Hypothalamus (tissue), 51 donors: ENCODE measurements at regions not wholly inside any gene's neighbourhood (a gene's known extent, or its start where the extent isn't known, plus 50 kb on each side); places are given as distances from the start of the nearest gene placed in this dataset.
"Not testable (repeated sequence)": the region's sequence is repeated elsewhere in the genome, so short reads cannot be mapped to it uniquely, and the experiment has no call there.

Source experiments
- DNase-seq, 51 donors: peaks; one replicate each; lab custom pipeline; 2025; lab: John Stamatoyannopoulos, UW

DNA sequence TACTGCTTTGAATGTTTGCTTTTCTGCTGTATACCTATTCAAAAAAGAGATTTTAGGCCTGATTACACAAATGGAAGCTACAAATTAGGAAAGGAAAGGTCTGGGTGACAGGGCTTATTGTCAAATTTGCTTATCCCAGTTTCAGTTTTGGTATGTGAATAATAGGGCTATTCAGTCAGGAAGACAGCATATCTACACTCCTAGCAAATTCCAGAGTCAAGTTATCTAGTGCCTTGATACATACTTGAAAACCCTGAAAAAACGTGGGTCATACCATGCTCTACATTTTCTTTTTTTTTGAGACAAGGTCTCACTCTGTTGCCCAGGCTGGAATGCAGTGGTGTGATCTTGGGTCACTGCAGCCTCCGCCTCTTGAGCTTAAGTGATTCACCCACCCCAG lies 59.2 kb upstream of the CCDC180 start:
- DNase-seq, result not testable (repeated sequence)

DNA sequence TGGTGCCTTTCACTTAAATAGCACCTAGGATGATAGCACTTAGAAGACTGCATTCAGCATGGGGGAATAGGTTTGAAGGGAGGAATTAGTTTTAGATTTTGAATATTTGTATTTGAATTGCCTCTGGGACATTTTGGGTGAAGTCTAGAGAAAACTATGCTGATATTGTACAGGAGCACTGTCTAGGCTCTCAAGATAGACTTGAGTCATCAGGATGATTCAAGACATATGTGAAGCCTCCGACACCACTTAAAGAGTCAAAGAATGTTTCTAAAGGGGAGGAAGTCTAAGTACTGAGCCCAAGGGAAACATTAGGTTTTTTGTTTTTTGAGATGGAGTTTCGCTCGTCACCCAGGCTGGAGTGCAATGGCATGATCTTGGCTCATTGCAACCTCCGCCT lies 63.9 kb upstream of the CCDC180 start:
- no peak for DNase-seq

GRCh38 chr9:97241430-97241829 lies 66.0 kb upstream of the CCDC180 start:
- not testable (repeated sequence) for DNase-seq

GRCh38 chr9:97237951-97238889 lies 69.2 kb upstream of the CCDC180 start:
- DNase-seq, result peak; percentile 24 to 89 (median 78)

- peak in 2 of 51 donors; percentile 1 to 6 for DNase-seq
These were observed 70.1 kb upstream of the CCDC180 start for GRCh38 chr9:97237311-97237786.

DNA sequence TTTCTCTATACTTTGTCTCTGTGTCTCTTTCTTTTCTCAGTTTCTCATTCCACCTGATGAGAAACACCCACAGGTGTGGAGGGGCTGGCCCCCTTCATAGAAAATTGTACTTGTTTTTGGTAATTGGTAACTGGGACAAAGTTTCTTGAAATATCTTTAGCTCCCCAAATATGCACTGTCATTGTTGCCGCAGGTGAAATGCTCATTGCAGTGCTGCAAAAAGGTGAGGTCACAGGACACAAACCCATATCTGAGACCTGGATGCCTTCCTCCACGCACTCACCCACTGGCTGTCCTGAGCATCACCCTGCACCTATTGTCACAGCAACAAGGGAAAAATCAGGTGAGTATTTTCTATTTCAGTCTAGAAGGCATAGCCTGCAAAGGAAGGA lies 74.5 kb upstream of the CCDC180 start:
- not testable (repeated sequence) for DNase-seq

- not testable (repeated sequence) for DNase-seq
These were observed 75.1 kb upstream of the CCDC180 start for GRCh38 chr9:97232060-97233008.

GRCh38 chr9:97222393-97222792 lies 85.1 kb upstream of the CCDC180 start:
- DNase-seq, result peak in 24 of 51 donors; percentile 3 to 42 (median 16)

- DNase-seq, result peak in 46 of 51 donors; percentile 6 to 80 (median 45)
These were observed 85.7 kb upstream of the CCDC180 start for GRCh38 chr9:97221478-97222355.

DNA sequence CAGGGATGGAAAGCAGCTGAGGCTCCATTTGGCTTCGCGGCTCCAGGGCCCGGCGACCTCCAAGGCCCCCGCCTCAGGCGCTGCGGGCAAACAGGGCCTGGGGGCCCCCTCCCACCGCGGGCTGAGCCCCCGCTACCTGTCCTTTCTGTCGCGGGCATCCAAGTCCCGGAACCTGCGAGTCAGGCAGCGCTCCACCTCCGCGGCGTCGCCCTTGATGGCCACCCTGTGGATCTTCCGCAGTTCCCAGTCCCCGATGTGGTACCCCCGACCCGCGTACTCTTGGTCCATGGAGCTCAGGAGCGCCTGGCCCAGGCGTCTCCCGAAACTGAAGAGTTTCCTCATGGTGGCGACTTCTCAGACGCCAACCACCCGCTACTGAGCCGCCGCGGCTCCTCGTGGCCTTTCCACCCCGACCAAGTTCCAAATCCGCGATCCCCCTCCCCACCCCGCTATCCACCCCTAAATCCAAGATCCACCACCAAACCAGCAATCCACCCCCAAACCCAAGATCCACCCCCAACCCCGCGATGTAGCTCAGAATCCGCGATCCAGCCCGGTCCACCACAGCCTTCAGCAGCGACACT lies 86.5 kb upstream of the CCDC180 start:
- peak in 4 of 51 donors; percentile 7 to 80 (median 26) for DNase-seq

DNA sequence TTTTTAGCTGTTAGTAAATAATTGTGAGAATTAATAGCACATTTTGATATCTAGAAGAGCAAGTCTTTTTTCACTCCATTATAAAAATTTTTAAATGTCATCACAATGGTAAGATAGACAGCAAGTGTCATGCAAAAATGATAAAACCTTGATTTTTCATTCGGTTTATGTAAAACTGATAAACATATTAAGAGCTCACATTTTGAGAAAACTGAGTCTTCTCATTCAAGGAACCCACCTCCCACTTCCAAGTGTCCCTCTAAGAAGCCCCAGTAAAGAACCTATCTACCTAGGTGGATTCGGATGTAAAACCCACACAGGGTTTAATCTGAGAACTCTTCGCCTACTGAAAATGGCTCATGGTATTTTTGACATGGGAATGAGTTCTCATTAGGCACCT lies 87.1 kb upstream of the CCDC180 start:
- not testable (repeated sequence) for DNase-seq

- DNase-seq, result not testable (repeated sequence)
These were observed 87.9 kb upstream of the CCDC180 start for GRCh38 chr9:97219443-97220140.

DNA sequence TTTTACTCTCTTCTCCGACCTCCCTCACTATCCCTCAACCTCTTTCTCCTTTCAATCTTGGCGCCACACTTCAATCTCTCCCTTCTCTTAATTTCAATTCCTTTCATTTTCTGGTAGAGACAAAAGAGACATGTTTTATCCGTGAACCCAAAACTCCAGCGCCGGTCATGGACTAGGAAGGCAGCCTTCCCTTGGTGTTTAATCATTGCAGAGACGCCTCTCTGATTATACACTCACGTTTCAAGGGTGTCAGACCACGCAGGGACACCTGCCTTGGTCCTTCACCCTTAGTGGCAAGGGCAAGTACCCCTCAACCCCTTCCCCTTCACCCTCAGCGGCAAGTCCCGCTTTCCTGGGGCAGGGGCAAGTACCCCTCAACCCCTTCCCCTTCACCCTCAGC lies 92.3 kb upstream of the CCDC180 start:
- DNase-seq, result not testable (repeated sequence)

GRCh38 chr9:97214556-97214955 lies 92.9 kb upstream of the CCDC180 start:
- not testable (repeated sequence) for DNase-seq

DNA sequence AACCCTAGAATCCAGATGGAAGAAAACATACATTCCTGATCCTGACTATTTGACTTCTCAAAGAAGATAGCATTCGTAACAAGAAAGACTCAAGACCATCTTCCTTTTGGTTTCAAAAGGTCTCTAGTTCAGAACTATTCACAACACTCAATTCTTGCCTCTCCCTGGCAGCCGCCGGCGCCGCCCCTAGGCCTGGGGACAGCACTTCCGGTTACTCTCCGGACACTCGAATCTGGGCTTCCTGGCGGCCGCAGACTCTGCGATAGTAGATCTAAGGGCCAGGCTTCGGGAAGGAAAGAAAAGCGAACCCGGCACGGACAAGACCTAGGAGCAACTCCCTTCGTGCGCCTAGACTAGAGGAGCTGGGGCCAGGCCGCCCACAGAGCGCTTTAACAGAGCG lies 107.8 kb upstream of the CCDC180 start:
- DNase-seq, result not testable (repeated sequence)

- DNase-seq, result not testable (repeated sequence)
These were observed 113.7 kb upstream of the CCDC180 start for GRCh38 chr9:97193767-97194166.

- DNase-seq, result no peak
These were observed 118.9 kb upstream of the CCDC180 start for GRCh38 chr9:97188545-97188944.

- not testable (repeated sequence) for DNase-seq
These were observed 119.8 kb upstream of the CCDC180 start for GRCh38 chr9:97187706-97188105.

DNA sequence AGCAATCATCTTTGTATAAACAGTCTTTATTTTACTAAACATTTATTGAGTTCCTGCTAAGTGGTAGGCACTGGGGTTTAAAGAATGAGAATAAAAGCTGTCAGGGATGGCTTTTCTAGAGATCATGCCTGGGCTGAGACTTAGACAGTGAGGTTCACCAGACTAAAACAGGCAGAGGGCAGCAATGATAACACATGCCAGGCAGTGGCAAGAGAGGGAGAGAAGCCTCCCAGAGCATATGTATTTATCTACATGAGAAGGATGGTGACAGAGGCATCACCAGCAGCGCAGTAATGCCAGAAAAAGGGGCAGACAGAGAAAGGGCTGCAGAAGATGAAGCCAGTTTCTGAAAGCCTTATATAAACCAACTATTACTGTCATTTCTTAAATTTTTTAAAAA lies 121.0 kb upstream of the CCDC180 start:
- DNase-seq, result no peak
